ENCODE measurements at regions not wholly inside any gene's neighbourhood (a gene's known extent, or its start where the extent isn't known, plus 50 kb on each side); places are given as distances from the start of the nearest gene placed in this dataset.
A peak's percentile ranks its signal among the peaks of the same experiment; 100 is the strongest.
"Not testable (repeated sequence)": the region's sequence is repeated elsewhere in the genome, so short reads cannot be mapped to it uniquely, and the experiment has no call there.

DNA sequence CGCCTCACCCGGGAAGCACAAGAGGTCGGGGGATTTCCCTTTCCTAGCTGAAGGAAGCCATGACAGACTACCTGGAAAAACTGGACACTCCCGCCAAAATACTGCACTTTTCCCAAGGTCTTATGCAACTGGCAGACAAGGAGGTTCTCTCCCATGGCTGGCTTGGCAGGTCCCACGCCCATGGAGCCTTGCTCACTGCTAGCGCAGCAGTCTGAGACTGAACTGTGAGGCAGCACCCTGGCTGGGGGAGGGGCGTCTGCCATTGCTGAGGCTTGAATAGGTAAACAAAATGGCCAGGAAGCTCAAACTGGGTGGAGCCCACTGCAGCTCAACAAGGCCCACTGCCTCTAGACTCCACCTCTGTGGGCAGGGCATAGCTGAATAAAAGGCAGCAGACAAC, 92.1 kb downstream of the C4BPA start:
- DNase-seq: not testable (repeated sequence)

DNA sequence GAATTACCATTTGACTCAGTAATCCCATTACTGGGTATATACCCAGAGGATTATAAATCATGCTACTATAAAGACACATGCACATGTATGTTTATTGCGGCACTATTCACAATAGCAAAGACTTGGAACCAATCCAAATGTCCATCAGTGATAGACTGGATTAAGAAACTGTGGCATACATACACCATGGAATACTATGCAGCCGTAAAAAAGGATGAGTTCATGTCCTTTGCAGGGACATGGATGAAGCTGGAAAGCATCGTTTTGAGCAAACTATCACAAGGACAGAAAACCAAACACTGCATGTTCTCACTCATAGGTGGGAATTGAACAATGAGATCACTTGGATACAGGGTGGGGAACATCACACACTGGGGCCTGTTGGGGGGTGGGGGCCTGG, 97.5 kb downstream of the C4BPA start:
- not testable (repeated sequence) for DNase-seq

GRCh38 chr1:207202480-207202879, 98.4 kb downstream of the C4BPA start:
- DNase-seq: no peak

DNA sequence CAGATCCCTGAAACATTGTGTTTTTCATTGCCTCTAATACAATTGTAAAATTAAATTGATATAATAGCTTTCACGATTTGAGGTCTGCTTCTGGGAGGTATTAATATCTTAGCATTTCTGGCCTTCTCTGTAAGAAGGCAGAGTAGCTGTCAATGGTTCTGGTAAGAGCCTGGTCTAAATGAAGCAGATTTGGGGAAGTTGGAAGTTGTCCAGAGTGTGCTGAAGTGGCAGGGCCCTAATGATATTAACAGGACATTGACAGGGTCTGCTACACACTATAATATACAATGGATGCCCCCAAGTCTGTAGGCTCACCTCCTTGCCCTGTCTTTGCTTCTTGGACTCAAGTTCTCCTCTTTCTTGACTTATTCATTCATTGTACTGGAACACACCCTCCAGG, 99.5 kb downstream of the C4BPA start:
- DNase-seq: no peak

- DNase-seq: no peak
Observed at GRCh38 chr1:207205614-207206061, 101.6 kb downstream of the C4BPA start.

DNA sequence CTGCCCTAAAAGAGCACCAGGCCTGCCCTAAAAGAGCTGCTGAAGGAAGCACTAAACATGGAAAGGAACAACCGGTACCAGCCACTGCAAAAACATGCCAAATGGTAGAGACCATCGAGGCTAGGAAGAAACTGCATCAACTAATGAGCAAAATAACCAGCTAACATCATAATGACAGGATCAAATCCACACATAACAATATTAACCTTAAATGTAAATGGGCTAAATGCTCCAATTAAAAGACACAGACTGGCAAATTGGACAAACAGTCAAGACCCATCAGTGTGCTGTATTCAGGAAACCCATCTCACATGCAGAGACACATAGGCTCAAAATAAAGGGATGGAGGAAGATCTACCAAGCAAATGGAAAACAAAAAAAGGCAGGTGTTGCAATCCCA, 104.7 kb downstream of the C4BPA start:
- DNase-seq: not testable (repeated sequence)

GRCh38 chr1:207214453-207214852, 107.0 kb upstream of the CD55 start:
- DNase-seq: no peak

DNA sequence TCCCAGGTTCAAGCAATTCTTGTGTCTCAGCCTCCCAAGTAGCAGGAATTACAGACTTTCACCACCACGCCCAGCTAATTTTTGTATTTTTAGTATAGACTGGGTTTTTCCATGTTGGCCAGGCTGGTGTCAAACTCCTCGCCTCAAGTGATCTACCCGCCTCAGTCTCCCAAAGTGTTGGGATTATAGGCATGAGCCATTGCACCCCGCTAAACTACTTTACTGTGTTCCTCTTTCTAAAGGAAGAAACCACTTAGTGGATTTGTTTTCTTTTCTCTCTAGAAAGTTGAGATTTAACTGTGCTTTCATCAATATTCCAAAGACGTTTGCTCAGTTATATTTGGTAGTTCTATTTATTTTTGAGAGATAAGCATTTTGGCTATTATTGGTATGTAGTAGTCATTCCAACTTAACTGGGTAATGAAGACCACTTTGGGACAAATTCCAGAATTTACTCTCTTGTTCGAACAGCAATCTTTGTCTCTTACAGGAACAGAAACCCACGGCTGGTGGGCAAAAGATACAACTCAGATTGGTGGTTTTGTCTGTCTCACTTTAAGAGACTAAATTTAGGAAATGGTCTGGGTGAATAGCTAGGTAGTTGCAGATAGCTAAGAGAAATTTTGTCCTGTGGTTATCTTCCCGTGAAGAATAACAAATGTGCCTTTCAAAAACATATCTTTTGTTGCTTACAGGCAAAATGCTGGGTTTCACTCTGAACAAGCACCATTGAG, 103.5 kb upstream of the CD55 start:
- no peak for DNase-seq

DNA sequence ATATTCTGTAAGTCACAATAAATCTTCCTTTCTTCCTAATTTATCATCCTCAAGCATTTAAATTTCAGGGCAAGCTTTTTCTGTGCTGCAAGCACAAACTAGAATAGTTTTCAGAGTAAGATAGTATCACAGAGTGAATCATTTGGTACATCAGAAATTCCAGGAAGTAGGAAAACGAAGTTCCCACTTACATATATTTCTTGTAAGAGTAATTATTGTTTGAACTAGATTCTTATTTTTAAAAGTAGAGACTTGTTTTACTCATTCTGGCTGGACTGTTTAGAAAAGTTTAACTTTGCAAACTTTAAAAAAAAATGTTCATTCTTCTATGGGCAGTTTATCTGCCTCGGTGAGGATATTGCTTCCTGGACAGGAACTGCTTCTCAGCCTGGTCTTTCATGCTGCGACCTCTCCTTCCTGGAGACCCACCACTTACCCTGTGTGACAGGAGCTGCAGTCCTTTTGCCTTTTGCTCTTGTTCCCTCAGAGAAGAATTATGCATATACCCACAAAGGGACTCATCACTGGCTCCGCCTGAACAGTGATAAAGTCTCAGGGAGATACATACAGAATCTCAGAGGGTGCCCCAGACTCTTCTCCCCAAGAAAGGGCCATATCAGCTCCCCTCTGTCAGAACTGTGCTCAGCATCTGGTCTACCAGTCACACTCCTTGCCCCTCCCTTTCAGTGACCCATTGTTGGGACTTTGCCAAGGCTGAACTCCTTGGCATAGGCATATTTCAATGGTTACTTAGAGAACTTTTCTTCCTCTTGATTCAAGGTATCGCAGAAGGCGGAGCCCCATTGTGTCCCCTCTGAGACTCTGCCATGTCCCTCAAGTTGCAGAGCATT, 102.7 kb upstream of the CD55 start:
- no peak for DNase-seq

DNA sequence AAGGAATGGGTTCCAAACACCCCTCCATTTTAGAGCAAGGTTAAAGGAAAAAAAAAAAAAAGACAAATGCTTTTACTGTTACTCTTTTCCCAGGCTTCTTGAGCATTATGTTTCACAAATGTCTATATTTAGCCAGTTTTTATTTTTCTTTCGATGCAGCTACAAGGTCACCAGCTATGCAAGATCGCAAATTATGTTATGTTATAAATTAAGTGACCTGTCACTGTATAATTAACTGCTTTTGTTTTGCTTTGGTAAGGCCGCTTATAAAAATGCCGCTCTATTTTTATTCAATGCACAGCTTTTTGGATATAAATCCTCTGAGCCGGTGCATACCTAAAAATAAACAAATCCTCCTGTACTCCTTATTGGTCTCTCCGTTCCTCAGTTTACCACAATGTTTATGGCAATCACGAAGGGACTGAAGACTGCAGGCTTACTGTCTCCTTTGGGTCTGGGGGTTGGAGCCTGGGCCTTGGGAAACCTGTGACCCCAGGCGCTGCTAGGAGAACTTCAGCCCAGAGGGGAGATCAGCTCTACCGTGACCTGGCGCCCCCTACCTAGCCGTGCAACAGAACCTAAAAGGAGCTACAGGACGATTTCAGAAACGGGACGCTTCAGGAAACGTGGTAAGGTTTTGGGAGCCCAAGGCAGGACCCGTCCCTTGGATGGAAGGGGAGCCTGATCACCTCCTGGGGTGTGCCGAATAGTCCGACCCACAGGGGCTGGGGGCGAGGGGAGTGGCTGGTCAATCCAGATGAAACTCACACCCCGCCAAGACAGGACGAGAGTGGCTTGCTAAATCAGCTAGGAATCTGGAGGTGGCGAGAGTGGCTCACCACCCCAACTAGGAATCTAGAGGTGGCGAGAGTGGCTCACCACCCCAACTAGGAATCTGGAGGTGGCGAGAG, 101.2 kb upstream of the CD55 start:
- DNase-seq: no peak

GRCh38 chr1:207221934-207222351, 99.5 kb upstream of the CD55 start:
- peak; percentile 77 for DNase-seq

GRCh38 chr1:207223162-207223561, 98.3 kb upstream of the CD55 start:
- DNase-seq: no peak

DNA sequence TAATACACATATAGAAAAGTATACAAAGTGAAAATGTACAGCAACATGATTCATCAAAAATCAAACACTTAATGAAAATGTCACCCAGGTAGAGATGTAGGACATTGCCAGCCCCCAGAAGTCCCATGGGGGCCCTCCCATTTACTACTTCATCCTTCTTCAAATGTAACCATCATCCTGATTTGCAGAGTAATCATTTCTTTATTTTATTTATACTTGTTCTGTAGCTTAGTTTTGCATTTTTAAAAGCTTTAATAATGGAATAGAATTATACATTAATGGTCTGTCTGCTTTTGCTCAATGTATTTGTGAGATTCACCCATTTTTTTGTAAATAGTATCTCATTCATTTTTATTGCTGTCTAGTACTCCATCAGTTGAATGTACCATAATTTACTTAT, 96.8 kb upstream of the CD55 start:
- no peak for DNase-seq

DNA sequence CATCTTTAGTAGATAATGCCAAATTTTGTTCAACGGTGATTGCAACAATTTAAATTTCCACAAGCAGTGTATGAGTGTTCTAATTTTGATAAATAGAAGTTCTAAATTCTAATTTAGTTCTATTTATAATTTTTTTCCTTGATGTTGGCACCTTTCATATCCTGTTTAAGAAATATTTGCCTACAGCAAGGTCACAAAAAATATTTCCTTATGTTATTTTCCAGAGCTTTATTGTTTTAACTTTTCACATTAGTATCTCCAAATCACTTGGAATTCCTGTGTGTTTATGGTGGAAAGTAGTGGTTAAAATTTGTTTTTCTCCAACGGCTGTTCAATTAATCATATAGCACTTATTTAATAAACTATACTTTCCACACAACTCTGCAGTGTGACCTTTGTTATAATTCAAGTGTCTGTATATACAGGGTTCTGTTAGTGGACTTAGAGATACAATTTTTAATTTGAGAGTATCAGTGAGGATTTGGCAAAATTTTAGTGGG, 94.3 kb upstream of the CD55 start:
- DNase-seq: no peak

- DNase-seq: no peak
Observed at GRCh38 chr1:207228987-207229386, 92.5 kb upstream of the CD55 start.

- DNase-seq: no peak
Observed at GRCh38 chr1:207230441-207230840, 91.0 kb upstream of the CD55 start.

DNA sequence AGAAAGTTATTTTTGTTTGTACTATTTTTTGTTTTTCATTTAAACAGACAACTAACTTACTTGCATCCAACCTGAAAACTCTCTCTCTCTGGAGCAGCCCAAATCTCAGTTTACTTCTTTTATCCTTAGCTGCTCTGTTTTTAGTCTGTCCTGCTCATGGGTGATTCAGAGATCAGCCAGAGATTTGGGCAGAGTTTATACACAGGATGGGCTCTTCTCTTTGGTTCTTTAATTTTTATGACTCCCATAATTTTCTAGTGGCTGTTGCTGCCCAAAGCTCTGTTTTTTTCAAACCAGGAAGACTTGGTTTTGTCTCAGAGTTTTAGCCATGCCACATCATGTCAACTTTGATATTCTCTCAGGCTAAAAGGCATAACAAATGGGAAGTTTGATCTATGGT, 86.8 kb upstream of the CD55 start:
- no peak for DNase-seq

DNA sequence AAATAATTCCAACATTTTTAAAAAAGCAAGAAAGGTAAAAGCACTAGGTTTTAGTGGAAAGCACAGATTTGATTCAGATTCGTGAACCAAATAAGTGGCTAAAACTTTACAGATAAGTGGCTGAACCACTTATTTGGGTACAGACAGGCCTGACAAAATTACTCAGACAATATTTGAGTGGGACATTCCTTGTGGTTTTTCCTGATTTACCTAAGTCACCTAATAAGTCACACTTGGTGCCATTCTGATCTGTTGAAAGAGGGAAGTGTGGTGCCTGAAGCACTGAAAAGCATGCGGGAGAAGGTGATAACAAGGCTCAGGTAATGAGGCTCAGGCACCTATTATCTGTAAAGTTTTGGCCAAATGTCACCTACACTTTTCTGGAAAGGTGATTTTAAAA, 81.6 kb upstream of the CD55 start:
- DNase-seq: no peak

DNA sequence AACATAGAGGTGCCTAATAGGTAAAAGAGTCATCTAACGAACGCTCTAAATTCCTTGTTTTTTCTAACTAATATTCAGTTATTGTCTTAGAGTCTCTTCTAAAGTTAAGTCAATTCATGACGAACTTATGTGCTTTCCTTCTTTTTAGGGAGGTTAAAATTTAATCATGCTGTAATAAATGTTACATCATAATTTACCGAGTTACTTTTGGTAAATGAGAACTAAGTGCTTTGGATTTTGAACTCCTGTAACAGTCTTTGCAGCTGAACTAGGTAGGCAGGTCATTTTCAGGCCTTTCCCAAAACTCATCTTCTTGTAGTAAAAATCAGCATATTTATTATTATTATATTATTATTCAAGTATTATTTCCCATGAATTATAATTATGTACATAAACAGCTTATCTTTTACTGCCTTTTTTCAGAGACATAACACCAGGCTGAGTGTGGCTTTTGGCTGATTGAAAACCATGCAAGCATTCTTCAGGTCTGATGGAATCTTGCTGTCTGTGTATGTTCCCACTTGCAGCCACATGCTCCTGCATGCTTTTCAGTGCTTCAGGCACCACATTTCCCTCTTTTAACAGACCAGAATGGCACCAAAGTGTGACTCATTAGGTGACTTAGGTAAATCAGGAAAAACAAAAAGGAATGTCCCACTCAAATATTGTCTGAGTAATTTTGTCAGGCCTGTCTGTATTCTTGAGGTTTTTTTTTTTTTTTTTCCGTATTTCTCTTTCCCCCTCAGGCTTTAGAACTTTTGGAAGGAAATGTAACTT, 81.0 kb upstream of the CD55 start:
- peak; percentile 4 for DNase-seq

DNA sequence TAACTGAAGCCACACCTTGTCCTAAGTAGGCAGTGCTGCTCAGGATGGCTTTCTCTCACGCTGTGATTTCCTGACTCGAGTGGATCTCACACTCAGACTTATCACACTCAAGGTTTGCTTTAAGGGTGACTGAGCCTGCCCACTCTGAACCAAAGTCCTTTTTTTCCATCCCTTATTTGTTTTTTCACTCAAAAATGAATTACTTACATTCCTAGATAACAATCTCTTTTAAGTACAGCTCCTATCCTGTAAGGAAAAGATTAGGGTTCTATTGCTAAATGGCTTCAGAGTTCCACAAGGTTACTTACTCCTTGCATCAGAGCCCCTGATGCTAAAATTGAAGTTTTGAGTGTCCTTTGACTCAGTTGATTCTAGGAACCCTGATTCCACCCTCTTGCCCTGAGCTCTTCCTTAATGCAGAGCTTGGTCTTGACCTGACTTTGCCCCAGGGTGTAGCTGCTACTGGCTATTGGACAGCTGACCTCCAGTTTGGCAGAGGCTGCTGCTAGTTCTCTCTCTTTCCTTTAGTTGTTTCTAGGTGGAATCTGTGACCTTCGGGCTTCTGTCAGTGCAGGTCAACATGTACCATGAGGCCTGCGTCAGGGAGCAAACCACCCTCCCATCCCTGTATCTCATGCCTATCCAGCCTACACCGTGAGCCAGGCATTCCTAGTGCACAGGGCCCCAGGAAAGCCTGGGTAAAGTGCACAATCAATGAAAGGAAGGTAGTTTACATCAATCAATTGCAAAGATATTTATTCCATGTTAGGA, 80.1 kb upstream of the CD55 start:
- DNase-seq: no peak
